CD14-positive monocyte (primary cell): ENCODE measurements at regions not wholly inside any gene's neighbourhood (a gene's known extent, or its start where the extent isn't known, plus 50 kb on each side); places are given as distances from the start of the nearest gene placed in this dataset.

Experiments
- DNase-seq, 3 donors: peaks; one replicate each; pipeline ENCODE4 v3.0.0-alpha.2; 2011 to 2022
- H2AFZ ChIP-seq: 2 replicates; pipeline ENCODE4 v1.6.0; 2012; ENCODE audit warnings: mild to moderate bottlenecking, low read depth, low read length, inconsistent platforms; ENCODE audit not compliant: insufficient read depth, poor library complexity, severe bottlenecking
- H3K27ac ChIP-seq, 2 donors: 1 replicate in 1 of 2; 2 replicates in 1 of 2; pipeline ENCODE4 v1.5.1; 2012 to 2013; ENCODE audit warnings: low read length in 2 of 2, control low read depth in 1 of 2, inconsistent platforms in 1 of 2, low read depth in 1 of 2, mild to moderate bottlenecking in 1 of 2
- H3K27me3 ChIP-seq, 2 donors: one replicate each; pipeline versions ENCODE4 v1.6.0 to v1.6.1; 2011 to 2013; ENCODE audit warnings: low read length in 2 of 2; ENCODE audit not compliant: control insufficient read depth in 2 of 2, insufficient read depth in 2 of 2
- H3K36me3 ChIP-seq, 2 donors: replicated peaks in 1 of 2; 1 replicate in 1 of 2; 2 replicates in 1 of 2; pipeline versions ENCODE4 v1.5.1 to v1.6.1; 2012 to 2013; ENCODE audit warnings: low read length in 2 of 2, control low read depth in 1 of 2, inconsistent platforms in 1 of 2, mild to moderate bottlenecking in 1 of 2; ENCODE audit not compliant: insufficient read depth in 2 of 2, control insufficient read depth in 1 of 2
- H3K4me1 ChIP-seq, 2 donors: 1 replicate in 1 of 2; 2 replicates in 1 of 2; pipeline versions ENCODE4 v1.5.1 to v1.6.1; 2012 to 2013; ENCODE audit warnings: low read length in 2 of 2, control low read depth in 1 of 2, inconsistent platforms in 1 of 2, mild to moderate bottlenecking in 1 of 2, moderate library complexity in 1 of 2; ENCODE audit not compliant: insufficient read depth in 2 of 2, control insufficient read depth in 1 of 2
- H3K4me2 ChIP-seq: replicated peaks from 2 replicates; pipeline ENCODE3; 2012; ENCODE audit warnings: low read length, moderate library complexity, mild to moderate bottlenecking; ENCODE audit not compliant: poor library complexity, severe bottlenecking; ENCODE audit errors: extremely low read depth
- H3K4me3 ChIP-seq, 3 experiments: fragments of 200-600 bp in 1 of 3; sonication (generic) in 1 of 3; replicated peaks in 1 of 3; 1 replicate in 2 of 3; 2 replicates in 1 of 3; pipeline ENCODE4 v1.5.1; 2011 to 2013; ENCODE audit warnings: low read length in 3 of 3, mild to moderate bottlenecking in 3 of 3, control low read depth in 2 of 3, low read depth in 2 of 3, inconsistent platforms in 1 of 3, moderate library complexity in 1 of 3
- H3K79me2 ChIP-seq: 2 replicates; pipeline ENCODE4 v1.6.0; 2012; ENCODE audit warnings: mild to moderate bottlenecking, control low read depth, inconsistent platforms, low read length, moderate library complexity; ENCODE audit not compliant: insufficient read depth
- H3K9ac ChIP-seq: 2 replicates; pipeline ENCODE4 v1.6.0; 2017; ENCODE audit warnings: low read length, mild to moderate bottlenecking; ENCODE audit not compliant: insufficient read depth, poor library complexity, severe bottlenecking
- H3K9me3 ChIP-seq, 2 donors: replicated peaks in 1 of 2; 1 replicate in 1 of 2; 2 replicates in 1 of 2; pipeline versions ENCODE4 v1.5.1 to v1.6.1; 2012 to 2013; ENCODE audit warnings: low read length in 2 of 2, control low read depth in 1 of 2; ENCODE audit not compliant: control insufficient read depth in 1 of 2, insufficient read depth in 1 of 2
- H4K20me1 ChIP-seq: 2 replicates; pipeline ENCODE4 v1.6.0; 2012; ENCODE audit warnings: mild to moderate bottlenecking, low read length, control low read depth, moderate library complexity; ENCODE audit not compliant: insufficient read depth
- H3K27ac Mint-ChIP-seq, 7 donors: one replicate each; pipeline ENCODE4 v1.8.0; 2020; ENCODE audit warnings: mild to moderate bottlenecking in 7 of 7, mixed read lengths in 7 of 7, moderate library complexity in 6 of 7, inconsistent platforms in 2 of 7
- H3K27me3 Mint-ChIP-seq, 3 donors: one replicate each; pipeline ENCODE4 v1.8.0; 2021 to 2022; ENCODE audit warnings: low read depth in 3 of 3, mild to moderate bottlenecking in 3 of 3, mixed read lengths in 3 of 3, moderate library complexity in 3 of 3, inconsistent platforms in 1 of 3
- H3K36me3 Mint-ChIP-seq, 2 donors: one replicate each; pipeline ENCODE4 v1.8.0; 2020; ENCODE audit warnings: mixed read lengths in 2 of 2, inconsistent platforms in 1 of 2, mild to moderate bottlenecking in 1 of 2
- H3K4me1 Mint-ChIP-seq: one replicate; pipeline ENCODE4 v1.8.0; 2020; ENCODE audit warnings: mild to moderate bottlenecking, mixed read lengths
- H3K4me3 Mint-ChIP-seq, 2 donors: one replicate each; pipeline ENCODE4 v1.8.0; 2020; ENCODE audit warnings: mild to moderate bottlenecking in 2 of 2, mixed read lengths in 2 of 2, moderate library complexity in 1 of 2
- H3K9me3 Mint-ChIP-seq, 7 donors: one replicate each; pipeline ENCODE4 v1.8.0; 2020 to 2022; ENCODE audit warnings: mixed read lengths in 7 of 7, mild to moderate bottlenecking in 6 of 7, moderate library complexity in 6 of 7, inconsistent platforms in 2 of 7
- CTCF ChIP-seq: fragments of 200-600 bp; IDR thresholded peaks from one replicate; pipeline ENCODE4 v1.8.0; 2022; ENCODE audit warnings: antibody characterized with exemption, mild to moderate bottlenecking
- WGBS: methylation state at CpG from one replicate; pipeline ENCODE4 v1.1.5; 2013; ENCODE audit warnings: missing lambda C conversion rate; ENCODE audit not compliant: insufficient coverage; 5-methylcytosine and 5-hydroxymethylcytosine counted together
- intact Hi-C, 2 donors: fragments of 100-400 bp; cut with micrococcal nuclease; formaldehyde crosslinking; loops; one replicate each; pipeline versions ENCODE4 v1.15.0 to v1.15.1; 2023

GRCh38 chr20:55173601-55174000, 698.2 kb downstream of the DOK5 start:
- WGBS: no CpG with 5 or more reads among the region's 1 CpG

GRCh38 chr20:55172310-55173002, 697.1 kb downstream of the DOK5 start:
- Histone ChIP-seq H3K36me3 (no peaks in the 10 kb centered on the region), H3K4me2 (no peak overlapping the region), H3K4me3 (no peak overlapping the region), H3K9ac (no peak overlapping the region), H3K79me2 (no peaks in the 10 kb centered on the region), H3K9me3 (peaks cover 3 to 10% of the 10 kb centered on the region in 2 donors), H4K20me1 (no peaks in the 10 kb centered on the region), H2AFZ (no peak overlapping the region), H3K27ac (no peak overlapping the region), H3K4me1 (no peaks in the 10 kb centered on the region), H3K27me3 (no peaks in the 10 kb centered on the region)
- Mint-ChIP-seq H3K27me3 (no peaks in the 10 kb centered on the region), H3K36me3 (no peaks in the 10 kb centered on the region), H3K4me1 (no peaks in the 10 kb centered on the region), H3K9me3 (peaks cover 0 to 7% (median 3%) of the 10 kb centered on the region in 7 donors), H3K4me3 (no peak overlapping the region), H3K27ac (no peak overlapping the region)
- no CpG with 5 or more reads among the region's 4 CpGs for WGBS
- no peak for TF ChIP-seq CTCF
- no peak for DNase-seq
- intact Hi-C loops: no loop called here

More at GRCh38 chr20:55173601-55174000, 698.2 kb downstream of the DOK5 start:
- peaks cover 0 to 7% (median 4%) of the 10 kb centered on the region in 7 donors for H3K9me3 Mint-ChIP-seq
- H2AFZ ChIP-seq: no peak overlapping the region
- no peaks in the 10 kb centered on the region for H3K36me3 ChIP-seq
- H3K27me3 ChIP-seq: no peaks in the 10 kb centered on the region
- intact Hi-C loops: no loop called here
- peaks cover 3 to 14% of the 10 kb centered on the region in 2 donors for H3K9me3 ChIP-seq
- H3K36me3 Mint-ChIP-seq: no peaks in the 10 kb centered on the region
- no peaks in the 10 kb centered on the region for H3K27me3 Mint-ChIP-seq
- H3K4me1 ChIP-seq: no peaks in the 10 kb centered on the region
- H3K79me2 ChIP-seq: no peaks in the 10 kb centered on the region
- no peaks in the 10 kb centered on the region for H3K4me1 Mint-ChIP-seq
- TF ChIP-seq CTCF: no peak
- H3K27ac ChIP-seq: no peak overlapping the region
- DNase-seq: no peak
- no peak overlapping the region for H3K27ac Mint-ChIP-seq
- no peak overlapping the region for H3K4me3 ChIP-seq
- no peaks in the 10 kb centered on the region for H4K20me1 ChIP-seq
- H3K4me2 ChIP-seq: no peak overlapping the region
- H3K9ac ChIP-seq: no peak overlapping the region
- H3K4me3 Mint-ChIP-seq: no peak overlapping the region
